Colonic mucosa (tissue), 4 donors: ENCODE measurements at regions not wholly inside any gene's neighbourhood (a gene's known extent, or its start where the extent isn't known, plus 50 kb on each side); places are given as distances from the start of the nearest gene placed in this dataset.

Experiments used
- DNase-seq: peaks from one replicate; pipeline ENCODE4 v3.0.0-alpha.2; 2020
- H3K27ac ChIP-seq: fragments of 200-600 bp; one replicate; pipeline ENCODE4 v1.8.0; 2021
- H3K27me3 ChIP-seq: fragments of 200-600 bp; one replicate; pipeline ENCODE4 v1.8.0; 2021
- H3K36me3 ChIP-seq: fragments of 200-600 bp; one replicate; pipeline ENCODE4 v1.8.0; 2021
- H3K4me1 ChIP-seq: fragments of 200-600 bp; one replicate; pipeline ENCODE4 v1.8.0; 2021; ENCODE audit warnings: mild to moderate bottlenecking
- H3K4me3 ChIP-seq: fragments of 200-600 bp; one replicate; pipeline ENCODE4 v1.8.0; 2021
- H3K9ac ChIP-seq, 2 donors: one replicate each; pipeline ENCODE4 v1.7.0; 2013; ENCODE audit warnings: control low read depth in 2 of 2, low read depth in 2 of 2, low read length in 2 of 2
- H3K9me3 ChIP-seq: fragments of 200-600 bp; one replicate; pipeline ENCODE4 v1.8.0; 2021
- CTCF ChIP-seq: fragments of 200-600 bp; IDR thresholded peaks from one replicate; pipeline ENCODE4 v1.8.0; 2022; ENCODE audit warnings: antibody characterized with exemption, mild to moderate bottlenecking
- intact Hi-C: fragments of 100-400 bp; cut with DNase I; formaldehyde crosslinking; loops from one replicate; pipeline ENCODE4 v1.14.1; 2022
- donor health status: healthy.
- donor health status: DM: no; HTN: no; CAD: no.
- donor health status: DM: no; HTN: no; CAD: no.

DNA sequence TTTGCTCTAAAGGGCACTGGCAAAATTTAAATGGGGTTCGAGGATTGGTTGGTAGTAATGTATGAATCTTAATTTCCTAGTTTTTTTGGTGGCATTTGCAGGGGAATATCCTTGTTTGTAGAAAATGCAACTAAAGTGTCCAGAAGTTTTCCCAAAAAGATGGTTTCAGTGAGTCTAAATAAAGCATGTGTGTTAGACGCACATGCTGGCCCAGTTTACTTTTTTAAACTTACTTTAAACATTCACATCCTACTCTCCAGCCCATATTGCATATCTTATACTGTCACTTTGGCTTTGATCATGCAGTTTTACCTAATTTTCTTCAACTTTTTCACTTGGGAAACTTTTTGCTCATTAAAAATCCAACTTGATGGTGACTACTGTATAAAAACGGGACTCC lies 744.0 kb upstream of the CELF2 start:
- TF ChIP-seq CTCF = no peak
- intact Hi-C loops = no loop called here
- no peaks in the 10 kb centered on the region for H3K4me1 ChIP-seq
- no peak overlapping the region for H3K4me3 ChIP-seq
- no peak overlapping the region for H3K9ac ChIP-seq
- H3K36me3 ChIP-seq = no peaks in the 10 kb centered on the region
- H3K27me3 ChIP-seq = no peaks in the 10 kb centered on the region
- H3K9me3 ChIP-seq = no peaks in the 10 kb centered on the region
- no peak overlapping the region for H3K27ac ChIP-seq
- no peak for DNase-seq

- no peaks in the 10 kb centered on the region for H3K4me1 ChIP-seq
- H3K9ac ChIP-seq = no peak overlapping the region
- DNase-seq = no peak
- no peaks in the 10 kb centered on the region for H3K36me3 ChIP-seq
- no peak overlapping the region for H3K27ac ChIP-seq
- H3K4me3 ChIP-seq = no peak overlapping the region
- H3K9me3 ChIP-seq = no peaks in the 10 kb centered on the region
- intact Hi-C loops = no loop called here
- no peak for TF ChIP-seq CTCF
- no peaks in the 10 kb centered on the region for H3K27me3 ChIP-seq
Observed at GRCh38 chr10:10279906-10280305, 737.8 kb upstream of the CELF2 start.

DNA sequence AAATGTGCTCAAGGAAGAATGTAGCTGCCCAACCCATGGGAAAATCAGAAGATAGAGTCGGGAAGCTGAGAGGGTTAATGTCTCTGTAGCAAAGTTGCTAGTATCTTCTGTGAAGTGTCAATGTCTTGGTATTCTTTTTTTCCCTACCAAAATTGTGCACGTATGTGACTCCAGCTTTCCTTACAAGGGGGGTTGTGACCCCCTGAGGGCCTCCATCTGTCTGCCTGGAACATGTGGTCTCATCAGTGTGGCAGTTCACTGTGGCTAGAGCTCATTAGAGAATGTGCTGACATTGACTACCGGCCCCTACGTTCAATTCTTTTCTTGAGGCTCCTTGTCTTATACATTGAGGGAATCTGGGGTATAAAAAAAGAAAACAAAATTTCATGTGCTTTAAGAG lies 725.2 kb upstream of the CELF2 start:
- Histone ChIP-seq H3K27ac (no peak overlapping the region), H3K9ac (no peak overlapping the region), H3K9me3 (no peaks in the 10 kb centered on the region), H3K4me3 (no peak overlapping the region), H3K36me3 (no peaks in the 10 kb centered on the region), H3K4me1 (no peaks in the 10 kb centered on the region), H3K27me3 (no peaks in the 10 kb centered on the region)
- no peak for TF ChIP-seq CTCF
- intact Hi-C loops = no loop called here
- no peak for DNase-seq

DNA sequence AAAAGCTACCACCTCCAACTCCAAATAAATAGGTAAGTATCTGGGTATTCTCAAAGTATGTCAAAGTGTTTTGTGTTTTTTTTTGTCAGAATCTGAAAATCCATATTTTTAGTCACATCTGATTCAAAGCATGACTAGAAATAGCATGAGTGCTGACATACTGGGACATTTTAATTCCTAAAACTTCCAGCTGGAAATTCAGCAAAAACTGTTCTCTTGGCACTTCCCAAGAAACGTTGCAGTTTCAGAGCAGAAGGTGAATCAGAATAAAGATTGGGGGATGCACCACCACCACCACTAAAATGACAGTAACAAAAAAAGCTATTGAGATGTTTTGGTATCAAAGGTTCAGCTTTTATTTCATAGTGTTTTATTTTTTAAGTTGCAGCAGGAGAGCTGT lies 724.6 kb upstream of the CELF2 start:
- intact Hi-C loops = no loop called here
- Histone ChIP-seq H3K36me3 (no peaks in the 10 kb centered on the region), H3K4me3 (no peak overlapping the region), H3K4me1 (no peaks in the 10 kb centered on the region), H3K27ac (no peak overlapping the region), H3K27me3 (no peaks in the 10 kb centered on the region), H3K9me3 (no peaks in the 10 kb centered on the region), H3K9ac (no peak overlapping the region)
- no peak for DNase-seq
- TF ChIP-seq CTCF = no peak

- H3K9me3 ChIP-seq = no peaks in the 10 kb centered on the region
- H3K27ac ChIP-seq = no peak overlapping the region
- DNase-seq = no peak
- H3K36me3 ChIP-seq = no peaks in the 10 kb centered on the region
- no peak overlapping the region for H3K9ac ChIP-seq
- no peak overlapping the region for H3K4me3 ChIP-seq
- intact Hi-C loops = no loop called here
- TF ChIP-seq CTCF = no peak
- no peaks in the 10 kb centered on the region for H3K27me3 ChIP-seq
- H3K4me1 ChIP-seq = no peaks in the 10 kb centered on the region
Observed at GRCh38 chr10:10293481-10293951, 724.2 kb upstream of the CELF2 start.
